ENCODE measurements at regions not wholly inside any gene's neighbourhood (a gene's known extent, or its start where the extent isn't known, plus 50 kb on each side); places are given as distances from the start of the nearest gene placed in this dataset.
"Not testable (repeated sequence)": the region's sequence is repeated elsewhere in the genome, so short reads cannot be mapped to it uniquely, and the experiment has no call there.

- DNase-seq (ENCODE audit: low spot score): no peak
These were observed 537.6 kb upstream of the IL12A start for GRCh38 chr3:159451067-159451466.

- no peak for DNase-seq (ENCODE audit: low spot score)
These were observed 537.2 kb upstream of the IL12A start for GRCh38 chr3:159451482-159451881.

GRCh38 chr3:159453036-159453435, 535.6 kb upstream of the IL12A start:
- DNase-seq (ENCODE audit: low spot score): peak; percentile 27

GRCh38 chr3:159453945-159454344, 534.7 kb upstream of the IL12A start:
- DNase-seq (ENCODE audit: low spot score): no peak

- DNase-seq (ENCODE audit: low spot score): no peak
These were observed 532.9 kb upstream of the IL12A start for GRCh38 chr3:159455741-159456181.

- DNase-seq (ENCODE audit: low spot score): no peak
These were observed 530.6 kb upstream of the IL12A start for GRCh38 chr3:159458010-159458409.

GRCh38 chr3:159458982-159459381, 529.7 kb upstream of the IL12A start:
- DNase-seq (ENCODE audit: low spot score): no peak

- no peak for DNase-seq (ENCODE audit: low spot score)
These were observed 516.0 kb upstream of the IL12A start for GRCh38 chr3:159472611-159473010.

- no peak for DNase-seq (ENCODE audit: low spot score)
These were observed 515.4 kb upstream of the IL12A start for GRCh38 chr3:159473206-159473605.

GRCh38 chr3:159480046-159480445, 508.6 kb upstream of the IL12A start:
- DNase-seq (ENCODE audit: low spot score): no peak

GRCh38 chr3:159482241-159482993, 506.2 kb upstream of the IL12A start:
- no peak for DNase-seq (ENCODE audit: low spot score)

GRCh38 chr3:159482994-159483367, 505.7 kb upstream of the IL12A start:
- no peak for DNase-seq (ENCODE audit: low spot score)

GRCh38 chr3:159486580-159486979, 502.1 kb upstream of the IL12A start:
- DNase-seq (ENCODE audit: low spot score): no peak

GRCh38 chr3:159487304-159487703, 501.3 kb upstream of the IL12A start:
- no peak for DNase-seq (ENCODE audit: low spot score)

GRCh38 chr3:159488602-159489001, 500.0 kb upstream of the IL12A start:
- DNase-seq (ENCODE audit: low spot score): no peak

GRCh38 chr3:159497361-159497760, 491.3 kb upstream of the IL12A start:
- no peak for DNase-seq (ENCODE audit: low spot score)

- DNase-seq (ENCODE audit: low spot score): no peak
These were observed 489.4 kb upstream of the IL12A start for GRCh38 chr3:159499031-159499793.

GRCh38 chr3:159501029-159501428, 487.6 kb upstream of the IL12A start:
- DNase-seq (ENCODE audit: low spot score): no peak

- DNase-seq (ENCODE audit: low spot score): no peak
These were observed 485.6 kb upstream of the IL12A start for GRCh38 chr3:159502986-159503385.

- not testable (repeated sequence) for DNase-seq (ENCODE audit: low spot score)
These were observed 477.6 kb upstream of the IL12A start for GRCh38 chr3:159510988-159511387.

GRCh38 chr3:159513444-159513843, 475.2 kb upstream of the IL12A start:
- peak; percentile 25 for DNase-seq (ENCODE audit: low spot score)

GRCh38 chr3:159513867-159514380, 474.7 kb upstream of the IL12A start:
- no peak for DNase-seq (ENCODE audit: low spot score)

- no peak for DNase-seq (ENCODE audit: low spot score)
These were observed 471.5 kb upstream of the IL12A start for GRCh38 chr3:159517105-159517504.

Data from SK-N-DZ (cell line).